Skeletal muscle cell (primary cell): ENCODE measurements at regions not wholly inside any gene's neighbourhood (a gene's known extent, or its start where the extent isn't known, plus 50 kb on each side); places are given as distances from the start of the nearest gene placed in this dataset.
A peak's percentile ranks its signal among the peaks of the same experiment; 100 is the strongest.

Source experiments
- DNase-seq: peaks from one replicate; pipeline ENCODE4 v3.0.0-alpha.2; 2010; ENCODE audit warnings: low read depth
- H3K4me3 ChIP-seq: 2 replicates; pipeline ENCODE4 v1.5.1; 2011; ENCODE audit warnings: low read depth, mild to moderate bottlenecking, control low read depth, low read length, moderate library complexity

DNA sequence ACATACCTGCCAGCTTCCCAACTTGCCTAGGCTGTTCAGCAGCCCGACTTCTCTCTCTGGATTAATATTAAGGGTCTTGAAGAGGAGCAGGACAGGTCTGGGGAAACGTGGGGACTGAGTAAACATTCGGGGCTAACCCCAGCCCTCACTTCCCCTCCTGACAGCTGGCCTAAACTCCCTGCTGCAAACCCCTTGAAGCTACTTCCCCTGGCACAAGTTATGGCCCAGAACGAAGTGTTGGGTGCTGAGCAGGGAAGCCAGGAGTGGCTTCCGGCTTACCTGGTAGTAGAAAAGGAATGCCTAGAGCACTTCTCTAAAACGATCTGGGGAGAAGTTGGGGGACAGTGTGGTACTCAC is 200.0 kb downstream of the BCOR start:
- H3K4me3 ChIP-seq: no peak overlapping the region
- no peak for DNase-seq

GRCh38 chrX:39898147-39898546 is 199.6 kb downstream of the BCOR start:
- no peak overlapping the region for H3K4me3 ChIP-seq
- no peak for DNase-seq

GRCh38 chrX:39899059-39899458 is 198.7 kb downstream of the BCOR start:
- DNase-seq: no peak
- H3K4me3 ChIP-seq: no peak overlapping the region

DNA sequence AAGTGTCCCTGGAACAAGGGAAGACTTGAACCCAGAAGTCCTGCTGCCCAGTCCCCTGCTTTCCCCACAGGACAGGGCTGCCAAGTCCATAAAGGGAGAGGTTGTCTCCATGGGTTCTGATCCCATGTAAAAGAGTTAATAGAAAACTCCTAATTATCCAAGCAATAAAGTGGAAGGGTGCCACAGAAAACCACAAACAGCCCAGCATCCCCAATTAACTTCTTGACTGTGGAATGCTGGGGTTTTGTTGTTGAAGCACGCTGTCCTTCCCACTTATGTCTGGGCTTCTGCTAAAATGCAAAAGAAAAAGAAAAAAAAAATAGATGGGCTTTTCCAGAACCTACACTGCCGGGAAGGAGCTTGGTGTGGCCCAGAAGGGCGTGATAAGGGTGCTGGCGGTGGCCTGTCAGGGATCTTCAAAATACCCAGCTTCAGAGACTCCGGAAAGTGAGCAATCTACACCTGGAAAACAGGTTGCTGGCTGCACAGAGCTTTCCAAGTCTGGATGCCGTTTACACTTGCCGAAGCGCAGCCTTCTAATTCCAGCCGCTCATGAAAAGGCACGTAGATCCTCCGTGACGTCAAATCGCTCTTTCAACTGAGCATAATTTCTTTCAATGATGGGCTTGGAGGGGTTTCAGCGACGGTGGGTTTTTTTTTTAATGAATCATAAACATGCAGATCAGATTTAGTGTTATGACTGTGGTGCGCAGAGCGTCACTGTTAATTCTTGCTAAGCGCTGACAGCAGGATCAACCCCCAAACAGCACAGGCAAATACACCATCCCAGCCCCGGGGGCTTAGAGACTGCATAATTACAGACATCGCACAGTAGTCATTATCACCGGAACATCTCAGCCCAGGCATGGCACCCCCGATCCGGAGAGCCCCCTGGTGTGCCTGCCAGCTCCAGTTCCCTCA is 197.6 kb downstream of the BCOR start:
- H3K4me3 ChIP-seq: no peak overlapping the region
- DNase-seq: no peak

GRCh38 chrX:39900777-39901170 is 197.0 kb downstream of the BCOR start:
- no peak overlapping the region for H3K4me3 ChIP-seq
- DNase-seq: no peak

DNA sequence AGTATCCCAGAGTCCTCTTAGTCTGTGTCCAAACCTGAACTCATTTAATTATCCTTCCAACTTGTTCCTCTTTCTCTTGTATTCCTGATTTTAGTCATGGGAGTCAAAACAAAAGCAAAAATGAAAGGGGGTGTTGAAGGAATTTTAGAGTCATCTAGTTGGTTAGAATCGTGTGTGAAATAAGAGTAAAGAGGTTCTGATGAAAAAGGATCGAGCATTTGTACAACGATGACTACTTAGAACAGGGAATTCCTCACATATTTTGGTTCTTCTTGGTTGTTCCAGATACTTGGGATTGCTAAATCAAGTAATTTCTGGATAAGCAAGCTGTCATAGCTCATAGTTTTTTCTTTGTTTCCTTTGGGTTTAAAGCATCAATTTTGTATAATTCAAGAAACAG is 194.4 kb downstream of the BCOR start:
- no peak for DNase-seq

GRCh38 chrX:39903937-39904336 is 193.8 kb downstream of the BCOR start:
- no peak for DNase-seq
- no peak overlapping the region for H3K4me3 ChIP-seq

More for the DNA sequence above, 194.4 kb downstream of the BCOR start:
- no peak overlapping the region for H3K4me3 ChIP-seq

DNA sequence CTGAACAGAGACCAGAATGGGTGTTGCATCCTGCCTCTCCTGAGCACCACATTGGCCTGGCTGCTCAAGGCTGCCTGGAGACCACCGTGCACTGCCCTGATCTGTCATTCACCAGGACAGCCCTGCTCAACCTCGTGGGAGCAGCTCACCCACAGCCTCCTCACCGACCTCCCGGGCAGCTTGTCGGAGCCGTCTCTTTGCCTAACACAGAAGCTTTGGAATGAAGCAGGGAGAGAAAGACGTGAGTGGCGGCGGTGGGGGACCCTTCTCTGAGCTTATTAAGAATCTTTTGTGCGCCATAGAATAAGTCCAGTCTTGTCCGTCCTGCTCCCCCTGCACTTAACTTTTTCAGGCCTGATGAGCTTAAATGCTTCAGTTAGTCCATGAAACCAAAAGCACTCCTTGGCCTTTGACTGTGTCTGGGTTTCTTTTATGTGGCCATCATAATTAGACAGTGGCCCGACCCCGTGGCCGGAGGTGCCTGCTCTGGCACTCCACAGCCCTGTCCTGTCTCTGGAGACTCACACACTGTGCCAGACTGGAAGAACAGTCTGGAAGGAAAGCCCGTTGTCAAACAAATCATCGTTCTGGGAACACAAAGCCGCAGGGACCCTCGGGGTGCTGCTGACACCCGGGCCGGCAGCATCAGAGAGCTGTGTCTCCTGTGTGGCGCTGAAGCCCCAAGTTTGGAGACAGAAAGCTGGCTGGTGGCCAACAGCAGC is 192.8 kb downstream of the BCOR start:
- DNase-seq: no peak
- H3K4me3 ChIP-seq: no peak overlapping the region

DNA sequence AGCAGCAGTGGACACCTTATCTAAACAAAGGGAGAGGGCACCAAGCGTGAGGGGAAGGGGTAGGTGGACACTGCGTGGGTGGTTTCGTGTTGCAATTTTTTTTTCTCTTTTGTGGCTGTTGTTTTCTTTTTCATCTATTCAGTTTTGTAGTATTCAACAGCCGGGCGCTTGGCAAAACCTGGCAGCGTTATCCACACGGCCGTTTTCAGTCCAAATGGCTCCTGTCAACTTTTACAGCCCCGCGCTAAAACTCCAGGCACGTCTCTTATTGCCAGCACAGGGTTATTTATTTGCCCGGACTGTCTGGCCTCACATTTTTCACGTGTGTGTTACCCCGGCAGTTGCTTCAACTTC is 192.2 kb downstream of the BCOR start:
- H3K4me3 ChIP-seq: no peak overlapping the region
- DNase-seq: no peak

- no peak for DNase-seq
- no peak overlapping the region for H3K4me3 ChIP-seq
Measured at GRCh38 chrX:39905946-39906345, 191.8 kb downstream of the BCOR start.

DNA sequence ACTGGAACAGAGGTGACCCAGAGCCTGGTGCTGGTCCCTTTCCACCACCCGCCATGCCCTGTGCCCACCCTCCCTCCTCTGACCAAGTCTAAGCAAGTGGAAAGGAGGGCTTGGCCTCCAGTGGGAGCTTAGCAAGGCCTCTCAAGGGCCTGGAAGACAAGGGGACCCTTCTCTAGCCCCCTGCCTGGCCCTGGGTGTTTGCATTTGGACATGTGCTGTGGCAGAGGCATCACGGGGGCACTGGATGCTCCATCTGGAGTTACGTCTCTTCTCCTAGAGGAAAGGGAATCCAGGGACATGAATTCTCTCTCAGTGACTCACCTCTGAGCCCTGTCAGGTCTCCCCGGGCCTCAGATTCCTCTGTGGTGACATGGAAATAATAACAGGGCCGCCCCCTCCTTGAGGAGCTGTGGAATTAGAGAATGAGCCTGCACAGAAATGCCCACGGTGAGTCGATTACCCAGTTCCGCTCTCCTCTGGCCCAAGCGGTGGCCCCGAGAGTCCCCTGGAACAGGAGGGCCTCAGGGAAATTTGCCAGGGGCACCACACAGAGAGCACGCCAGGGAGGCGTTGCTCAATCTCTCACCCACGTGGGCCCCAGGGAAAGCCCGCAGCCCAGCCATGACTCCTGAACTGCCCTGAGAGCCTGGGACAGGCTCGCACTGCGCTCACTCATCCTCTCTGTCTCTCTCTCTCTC is 189.6 kb downstream of the BCOR start:
- DNase-seq: peak; percentile 84
- H3K4me3 ChIP-seq: no peak overlapping the region

DNA sequence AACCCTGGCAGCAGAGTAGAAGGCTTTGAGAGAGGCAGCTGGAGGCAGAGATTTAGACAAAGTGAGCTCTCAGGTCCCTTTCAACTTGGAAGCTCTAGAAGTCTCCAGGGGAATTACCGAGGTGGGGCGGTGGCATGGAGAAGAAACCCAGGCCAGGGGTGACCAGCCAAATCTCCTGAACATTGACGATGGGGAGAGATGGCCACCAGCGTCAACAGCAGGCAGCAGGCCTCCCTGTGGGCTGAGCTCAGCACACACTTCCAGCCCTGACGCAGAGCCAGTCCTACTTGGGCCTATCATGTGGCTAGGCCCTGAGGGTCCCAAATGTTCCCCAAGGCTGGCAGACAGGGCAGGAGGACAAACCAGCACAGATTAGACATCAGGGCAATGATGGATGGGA is 187.8 kb downstream of the BCOR start:
- H3K4me3 ChIP-seq: no peak overlapping the region
- no peak for DNase-seq

GRCh38 chrX:39910651-39911050 is 187.1 kb downstream of the BCOR start:
- no peak overlapping the region for H3K4me3 ChIP-seq
- DNase-seq: no peak

GRCh38 chrX:39911278-39911897 is 186.4 kb downstream of the BCOR start:
- no peak overlapping the region for H3K4me3 ChIP-seq
- no peak for DNase-seq

GRCh38 chrX:39912126-39912525 is 185.6 kb downstream of the BCOR start:
- no peak overlapping the region for H3K4me3 ChIP-seq
- DNase-seq: no peak

GRCh38 chrX:39915081-39915480 is 182.7 kb downstream of the BCOR start:
- no peak overlapping the region for H3K4me3 ChIP-seq
- no peak for DNase-seq

DNA sequence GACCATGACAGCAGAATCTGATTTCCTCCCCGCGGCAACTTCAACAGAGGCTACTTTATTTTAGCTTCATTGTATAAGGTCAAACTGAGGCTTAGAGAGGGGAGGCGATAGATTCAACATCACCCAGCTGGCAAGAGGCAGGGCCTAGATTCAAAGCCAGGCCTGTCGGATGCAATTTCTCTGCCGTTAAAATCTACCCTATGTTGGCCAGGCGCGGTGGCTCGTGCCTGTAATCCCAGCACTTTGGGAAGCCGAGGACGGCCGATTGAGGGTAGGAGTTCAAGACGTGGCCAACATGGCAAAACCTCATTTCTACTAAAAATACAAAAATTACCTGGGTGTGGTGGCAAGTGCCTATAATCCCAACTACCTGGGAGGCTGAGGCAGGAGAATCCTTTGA is 182.2 kb downstream of the BCOR start:
- no peak overlapping the region for H3K4me3 ChIP-seq

GRCh38 chrX:39921838-39922237 is 175.9 kb downstream of the BCOR start:
- no peak for DNase-seq
- no peak overlapping the region for H3K4me3 ChIP-seq

More for the DNA sequence above, 182.2 kb downstream of the BCOR start:
- DNase-seq: no peak

DNA sequence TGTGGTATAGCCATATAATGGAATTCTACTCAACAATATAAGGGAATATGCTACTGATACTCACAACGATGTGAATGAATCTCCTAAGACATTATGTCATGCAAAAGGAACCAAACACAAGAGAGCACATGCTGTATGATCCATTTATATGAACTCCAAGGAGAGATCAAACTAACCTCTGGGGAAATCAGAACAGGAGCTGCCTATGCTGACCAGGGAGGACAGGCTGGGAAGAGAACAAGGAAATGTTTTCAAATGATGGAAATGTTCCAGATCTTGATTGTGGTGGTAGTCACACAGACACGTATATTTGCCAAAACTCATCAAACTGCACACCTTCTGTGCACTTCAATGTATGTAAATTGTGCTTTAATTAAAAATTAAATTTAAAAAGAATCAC is 175.3 kb downstream of the BCOR start:
- DNase-seq: no peak
- no peak overlapping the region for H3K4me3 ChIP-seq

- no peak for DNase-seq
- H3K4me3 ChIP-seq: no peak overlapping the region
Measured at GRCh38 chrX:39922926-39923325, 174.8 kb downstream of the BCOR start.
